GM18861 (cell line): ENCODE measurements at regions not wholly inside any gene's neighbourhood (a gene's known extent, or its start where the extent isn't known, plus 50 kb on each side); places are given as distances from the start of the nearest gene placed in this dataset.

Source experiments
- ATAC-seq: cut with Tn5 transposase; IDR thresholded peaks from one replicate; pipeline ENCODE4 v1.9.1; 2021; ENCODE audit not compliant: unreplicated experiment

GRCh38 chr2:38427054-38427453 lies 50.0 kb upstream of the ATL2 start:
- no peak for ATAC-seq
